Activated naive CD4-positive, alpha-beta T cell treated with anti-CD3 and anti-CD28 coated beads, Interleukin-2, amount 50 U/mL, for 24 hours (primary cell): ENCODE measurements at regions not wholly inside any gene's neighbourhood (a gene's known extent, or its start where the extent isn't known, plus 50 kb on each side); places are given as distances from the start of the nearest gene placed in this dataset.

Source experiments
- H3K27ac Mint-ChIP-seq: one replicate; pipeline ENCODE4 v1.8.0; 2021; ENCODE audit warnings: mild to moderate bottlenecking, mixed read lengths
- H3K27me3 Mint-ChIP-seq: one replicate; pipeline ENCODE4 v1.8.0; 2021; ENCODE audit warnings: mixed read lengths
- H3K36me3 Mint-ChIP-seq: one replicate; pipeline ENCODE4 v1.8.0; 2021; ENCODE audit warnings: mixed read lengths
- H3K4me1 Mint-ChIP-seq: one replicate; pipeline ENCODE4 v1.8.0; 2021; ENCODE audit warnings: mixed read lengths
- H3K4me3 Mint-ChIP-seq: one replicate; pipeline ENCODE4 v1.8.0; 2021; ENCODE audit warnings: mild to moderate bottlenecking, mixed read lengths
- H3K9me3 Mint-ChIP-seq: one replicate; pipeline ENCODE4 v1.8.0; 2021; ENCODE audit warnings: mixed read lengths

DNA sequence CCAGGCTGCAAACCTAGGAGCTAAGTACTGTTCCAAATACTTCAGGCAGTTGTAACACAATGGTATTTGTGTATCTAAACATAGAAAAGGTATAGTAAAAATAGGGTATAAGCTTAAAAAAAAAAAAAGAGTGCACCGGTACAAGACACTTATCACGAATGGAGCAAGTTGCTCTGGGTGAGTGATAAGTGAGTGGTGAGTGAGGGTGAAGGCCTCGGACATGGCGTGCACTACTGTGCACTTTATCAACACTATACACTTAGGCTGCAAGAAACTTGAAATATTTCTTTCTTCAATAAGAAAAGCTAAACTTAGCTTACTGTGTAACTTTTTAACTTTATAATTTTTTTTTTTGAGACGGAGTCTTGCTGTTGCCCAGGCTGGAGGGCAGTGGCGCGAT is 159.5 kb upstream of the PDE10A start:
- H3K9me3 Mint-ChIP-seq = no peaks in the 10 kb centered on the region
- H3K27me3 Mint-ChIP-seq = peaks cover 24% of the 10 kb centered on the region
- no peak overlapping the region for H3K27ac Mint-ChIP-seq
- no peaks in the 10 kb centered on the region for H3K4me1 Mint-ChIP-seq
- no peaks in the 10 kb centered on the region for H3K36me3 Mint-ChIP-seq
- no peak overlapping the region for H3K4me3 Mint-ChIP-seq

DNA sequence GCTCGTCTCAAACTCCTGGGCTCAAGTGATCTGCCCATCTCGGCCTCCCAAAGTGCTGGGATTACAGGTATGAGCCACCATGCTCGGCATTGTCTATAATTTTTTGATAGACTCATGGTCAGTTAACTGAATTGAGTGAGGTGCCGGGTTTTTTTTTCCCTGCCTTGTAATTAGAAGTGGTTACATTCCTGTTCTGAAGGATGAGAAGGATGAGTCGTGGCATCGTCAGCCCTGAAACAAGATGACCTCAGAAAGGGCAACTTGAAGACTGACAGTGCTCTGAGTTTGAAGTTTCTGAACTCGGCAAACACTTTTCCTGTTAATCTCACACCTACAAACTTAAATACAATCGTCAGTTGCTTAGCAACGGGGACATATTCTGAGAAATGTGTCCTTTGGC is 158.7 kb upstream of the PDE10A start:
- H3K9me3 Mint-ChIP-seq = no peaks in the 10 kb centered on the region
- H3K27me3 Mint-ChIP-seq = peaks cover 23% of the 10 kb centered on the region
- H3K4me1 Mint-ChIP-seq = no peaks in the 10 kb centered on the region
- no peaks in the 10 kb centered on the region for H3K36me3 Mint-ChIP-seq
- H3K27ac Mint-ChIP-seq = no peak overlapping the region
- H3K4me3 Mint-ChIP-seq = no peak overlapping the region

DNA sequence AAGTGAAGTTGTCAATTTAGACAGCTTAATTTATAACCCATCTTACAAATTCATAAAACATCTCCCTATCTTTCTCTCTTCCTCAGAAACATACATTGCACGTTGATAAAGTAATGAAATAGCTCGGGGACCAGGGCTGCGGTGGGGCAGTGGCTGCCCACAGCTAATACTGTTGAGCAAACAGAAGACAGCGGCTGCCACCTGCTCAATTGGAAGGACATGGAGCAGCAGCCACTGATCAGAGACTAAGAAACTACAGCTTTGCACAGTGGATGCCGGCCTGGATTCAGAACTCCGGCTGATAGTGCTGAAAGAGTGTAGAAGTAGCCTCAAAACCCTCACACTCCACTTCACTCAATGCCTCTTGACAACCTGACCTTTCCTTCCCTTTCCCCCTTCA is 157.9 kb upstream of the PDE10A start:
- Mint-ChIP-seq H3K36me3 (no peaks in the 10 kb centered on the region), H3K9me3 (no peaks in the 10 kb centered on the region), H3K4me1 (no peaks in the 10 kb centered on the region), H3K27ac (no peak overlapping the region), H3K27me3 (peaks cover 31% of the 10 kb centered on the region), H3K4me3 (no peak overlapping the region)

DNA sequence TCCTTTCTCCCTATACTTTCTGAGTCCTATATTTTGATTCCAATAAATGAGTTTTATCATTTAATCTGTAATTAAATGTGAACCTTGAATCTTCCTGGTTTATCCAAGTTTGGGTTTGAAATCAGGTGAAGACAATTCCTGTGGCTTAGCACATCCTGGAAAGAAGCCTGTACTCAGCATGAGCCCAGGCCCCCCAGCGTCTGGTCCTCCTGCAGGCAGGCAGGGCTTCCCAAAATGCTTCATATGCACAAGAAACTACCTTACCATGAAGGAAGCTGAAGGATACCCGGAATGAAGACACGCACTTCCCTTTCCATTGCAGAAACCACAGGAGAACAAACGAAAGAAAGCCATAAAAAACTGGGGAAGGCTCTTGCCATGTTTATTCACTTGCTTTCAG is 157.4 kb upstream of the PDE10A start:
- Mint-ChIP-seq H3K27ac (no peak overlapping the region), H3K27me3 (peaks cover 31% of the 10 kb centered on the region), H3K9me3 (no peaks in the 10 kb centered on the region), H3K4me3 (no peak overlapping the region), H3K4me1 (no peaks in the 10 kb centered on the region), H3K36me3 (no peaks in the 10 kb centered on the region)

DNA sequence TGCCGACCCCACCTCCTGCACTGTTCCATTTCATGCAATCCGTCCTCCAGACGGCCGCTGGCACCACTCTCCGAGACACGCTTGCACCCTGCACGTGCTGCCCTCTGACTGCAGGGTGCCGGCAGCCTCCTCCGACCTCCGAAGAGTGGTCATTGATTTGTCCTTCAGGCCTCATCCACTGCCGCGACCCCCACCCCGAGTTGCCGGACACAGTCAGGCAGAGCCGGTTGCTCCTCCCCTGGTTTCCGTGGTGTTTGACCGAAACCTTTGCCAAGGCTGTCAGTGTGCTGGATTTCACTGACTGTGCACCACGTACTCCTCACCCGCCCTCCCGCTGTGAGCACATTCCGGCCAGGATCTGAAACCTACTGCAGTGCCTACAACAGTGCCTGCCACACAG is 156.4 kb upstream of the PDE10A start:
- Mint-ChIP-seq H3K27ac (no peak overlapping the region), H3K36me3 (no peaks in the 10 kb centered on the region), H3K27me3 (peaks cover 31% of the 10 kb centered on the region), H3K4me1 (no peaks in the 10 kb centered on the region), H3K9me3 (no peaks in the 10 kb centered on the region), H3K4me3 (no peak overlapping the region)

DNA sequence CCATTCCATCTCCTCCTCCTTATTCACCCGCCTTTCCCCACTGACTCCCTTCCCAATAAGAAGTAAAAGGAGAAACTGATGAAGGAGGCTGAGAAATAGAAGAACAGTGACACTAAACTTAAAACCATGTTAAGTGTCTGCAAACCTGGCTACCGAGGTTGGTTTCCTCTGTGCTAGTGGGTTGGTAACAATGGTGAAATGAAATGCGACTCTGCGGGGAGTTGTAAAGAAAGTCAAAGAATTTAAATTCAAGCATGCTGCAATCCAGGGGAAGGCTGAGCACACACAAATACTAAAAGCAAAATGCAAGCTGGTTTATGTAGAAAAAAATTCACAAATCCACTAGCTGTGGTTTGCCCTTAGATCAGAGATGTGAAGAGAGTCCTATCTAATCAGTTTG is 155.2 kb upstream of the PDE10A start:
- peaks cover 37% of the 10 kb centered on the region for H3K27me3 Mint-ChIP-seq
- H3K27ac Mint-ChIP-seq = no peak overlapping the region
- no peak overlapping the region for H3K4me3 Mint-ChIP-seq
- H3K4me1 Mint-ChIP-seq = no peaks in the 10 kb centered on the region
- H3K36me3 Mint-ChIP-seq = no peaks in the 10 kb centered on the region
- no peaks in the 10 kb centered on the region for H3K9me3 Mint-ChIP-seq

DNA sequence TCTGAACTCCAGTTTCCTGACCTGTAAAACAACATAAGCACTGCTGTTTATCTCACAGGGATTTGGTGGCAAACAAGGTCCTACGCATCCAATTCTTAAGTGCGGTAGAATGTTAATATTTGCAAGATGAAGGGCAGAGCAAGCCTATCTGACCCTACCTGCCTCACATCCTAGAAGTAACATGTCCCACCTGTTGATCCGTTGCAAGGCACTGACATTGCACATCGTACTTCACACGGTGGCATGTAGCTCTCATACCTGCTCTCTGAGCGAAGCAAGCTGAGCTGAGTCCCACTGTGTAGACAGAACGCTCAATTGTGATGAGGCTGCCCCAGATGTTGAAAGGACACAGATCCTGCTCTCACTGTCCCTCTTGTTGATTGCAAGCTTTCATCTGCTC is 154.7 kb upstream of the PDE10A start:
- H3K4me1 Mint-ChIP-seq = no peaks in the 10 kb centered on the region
- no peak overlapping the region for H3K27ac Mint-ChIP-seq
- H3K9me3 Mint-ChIP-seq = no peaks in the 10 kb centered on the region
- H3K27me3 Mint-ChIP-seq = peaks cover 37% of the 10 kb centered on the region
- H3K4me3 Mint-ChIP-seq = no peak overlapping the region
- no peaks in the 10 kb centered on the region for H3K36me3 Mint-ChIP-seq

DNA sequence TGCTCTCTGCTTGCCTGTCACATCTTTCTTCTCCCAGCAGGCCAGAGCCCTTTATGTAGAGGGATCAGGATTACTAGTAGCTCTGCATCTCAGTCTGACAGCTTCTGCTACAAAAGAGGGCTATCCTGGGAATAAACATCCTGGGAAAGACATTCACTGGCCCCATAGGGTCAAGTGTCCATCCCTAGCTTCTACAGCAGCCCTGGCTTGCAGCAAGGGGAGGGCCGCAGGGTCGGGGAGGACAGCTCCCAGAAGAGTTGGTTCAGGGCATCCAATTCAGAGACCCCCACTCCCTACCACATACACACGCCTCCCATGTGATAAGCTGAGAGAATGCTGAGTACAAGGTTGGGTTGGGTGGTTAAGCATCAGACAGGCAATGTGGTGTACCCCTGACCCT is 154.1 kb upstream of the PDE10A start:
- H3K9me3 Mint-ChIP-seq = no peaks in the 10 kb centered on the region

DNA sequence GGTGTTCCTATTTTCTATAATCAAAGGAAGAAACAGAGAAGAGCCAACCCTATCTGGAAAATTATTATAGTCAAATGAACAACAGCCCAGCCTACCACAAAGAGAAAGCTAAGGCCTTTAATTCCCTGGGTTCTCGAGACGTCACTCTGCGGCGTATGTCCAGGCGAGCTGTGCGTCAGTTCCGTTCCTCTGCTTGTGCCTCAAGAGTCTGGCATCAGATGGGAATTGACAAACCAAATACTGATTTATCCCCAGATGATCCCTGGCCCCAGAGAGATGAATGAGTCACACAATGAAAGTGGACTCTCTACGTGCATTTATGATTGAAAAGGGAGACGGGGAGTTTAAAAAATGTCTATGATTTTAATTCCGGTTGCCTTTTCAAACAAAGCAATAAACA is 151.6 kb upstream of the PDE10A start:
- Mint-ChIP-seq H3K9me3 (peaks cover 6% of the 10 kb centered on the region), H3K4me3 (no peak overlapping the region), H3K4me1 (no peaks in the 10 kb centered on the region), H3K27me3 (peaks cover 29% of the 10 kb centered on the region), H3K27ac (no peak overlapping the region), H3K36me3 (no peaks in the 10 kb centered on the region)

More for the DNA sequence above, 154.1 kb upstream of the PDE10A start:
- H3K36me3 Mint-ChIP-seq = no peaks in the 10 kb centered on the region
- H3K4me1 Mint-ChIP-seq = no peaks in the 10 kb centered on the region
- no peak overlapping the region for H3K4me3 Mint-ChIP-seq
- no peak overlapping the region for H3K27ac Mint-ChIP-seq
- peaks cover 37% of the 10 kb centered on the region for H3K27me3 Mint-ChIP-seq

DNA sequence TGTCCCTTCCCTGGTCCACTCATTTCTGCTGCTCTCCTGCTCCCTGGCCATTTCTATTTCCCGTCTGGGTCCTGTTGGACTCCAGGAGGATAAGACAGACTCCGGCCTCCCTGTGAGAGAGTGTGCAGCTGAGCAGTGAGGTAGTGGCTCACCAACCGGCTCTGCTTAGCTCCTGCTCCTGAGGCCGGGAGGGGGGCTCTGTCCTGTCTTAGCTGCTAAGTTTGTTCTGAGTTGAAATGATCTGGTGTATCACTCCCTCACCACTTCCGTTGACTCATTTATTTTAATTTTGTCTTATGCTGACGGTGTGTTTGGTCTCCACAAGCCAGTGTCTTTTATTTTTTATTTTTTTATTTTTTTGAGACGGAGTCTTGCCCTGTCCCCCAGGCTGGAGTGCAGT is 148.5 kb upstream of the PDE10A start:
- no peaks in the 10 kb centered on the region for H3K4me1 Mint-ChIP-seq
- H3K27ac Mint-ChIP-seq = no peak overlapping the region
- peaks cover 16% of the 10 kb centered on the region for H3K27me3 Mint-ChIP-seq
- peaks cover 10% of the 10 kb centered on the region for H3K9me3 Mint-ChIP-seq
- no peaks in the 10 kb centered on the region for H3K36me3 Mint-ChIP-seq
- no peak overlapping the region for H3K4me3 Mint-ChIP-seq

DNA sequence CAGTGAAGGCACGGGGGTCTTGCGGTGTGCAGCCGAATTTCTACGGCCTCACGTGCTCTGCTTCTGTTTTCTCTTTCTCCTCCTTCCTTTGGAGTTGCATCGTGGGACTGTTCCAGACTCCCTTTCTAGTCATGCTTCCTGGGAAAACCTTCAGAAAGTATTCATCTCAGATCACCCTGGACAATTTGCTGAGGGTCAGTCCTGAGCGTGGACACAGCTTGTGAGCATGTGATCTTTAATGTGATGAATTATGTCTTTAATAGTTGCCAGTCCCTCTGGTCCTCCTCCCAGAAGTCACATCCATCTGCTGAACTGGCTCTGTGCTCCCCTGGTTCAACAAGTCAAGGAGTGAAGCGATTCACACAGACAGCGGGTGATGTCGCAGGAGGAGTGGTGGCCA is 145.0 kb upstream of the PDE10A start:
- peaks cover 14% of the 10 kb centered on the region for H3K9me3 Mint-ChIP-seq
- H3K4me3 Mint-ChIP-seq = no peak overlapping the region
- H3K4me1 Mint-ChIP-seq = no peaks in the 10 kb centered on the region
- no peak overlapping the region for H3K27ac Mint-ChIP-seq
- H3K27me3 Mint-ChIP-seq = peaks cover 24% of the 10 kb centered on the region
- no peaks in the 10 kb centered on the region for H3K36me3 Mint-ChIP-seq

DNA sequence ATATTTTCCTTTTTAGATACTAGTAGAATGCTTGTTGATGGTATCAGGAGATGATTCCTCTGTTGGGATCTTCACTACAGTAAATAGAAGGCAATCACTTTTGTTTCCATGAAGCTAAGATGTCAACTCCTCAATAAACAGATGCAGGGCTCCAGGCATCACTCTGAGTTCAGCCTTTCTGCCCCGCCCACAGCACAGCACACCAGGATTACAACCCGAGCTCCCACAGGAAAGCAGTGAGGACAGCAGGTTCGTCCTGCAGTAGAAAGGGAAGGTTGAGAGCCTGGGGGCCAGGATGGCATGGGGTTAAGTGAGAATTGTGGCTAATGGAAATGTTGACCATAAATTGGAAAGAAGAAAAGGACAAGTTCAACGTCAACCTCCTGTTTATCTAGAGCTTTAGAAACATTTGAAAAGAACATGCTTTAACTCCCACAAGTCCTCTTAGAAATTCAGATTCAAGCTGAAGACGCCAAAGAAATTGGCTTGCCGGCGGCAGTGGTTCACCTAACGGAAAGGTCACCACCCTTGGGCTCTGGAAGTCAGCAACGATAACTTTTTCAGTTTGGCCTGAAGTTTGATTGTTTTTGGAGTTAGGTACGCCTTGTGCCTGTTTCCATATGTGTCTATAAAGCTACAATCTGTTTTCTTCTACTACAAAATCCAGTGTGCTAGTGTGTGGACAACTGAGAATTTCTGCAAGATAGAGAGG is 144.4 kb upstream of the PDE10A start:
- H3K27me3 Mint-ChIP-seq = peaks cover 26% of the 10 kb centered on the region
- H3K36me3 Mint-ChIP-seq = no peaks in the 10 kb centered on the region
- H3K4me3 Mint-ChIP-seq = no peak overlapping the region
- no peaks in the 10 kb centered on the region for H3K4me1 Mint-ChIP-seq
- peaks cover 14% of the 10 kb centered on the region for H3K9me3 Mint-ChIP-seq
- H3K27ac Mint-ChIP-seq = no peak overlapping the region

DNA sequence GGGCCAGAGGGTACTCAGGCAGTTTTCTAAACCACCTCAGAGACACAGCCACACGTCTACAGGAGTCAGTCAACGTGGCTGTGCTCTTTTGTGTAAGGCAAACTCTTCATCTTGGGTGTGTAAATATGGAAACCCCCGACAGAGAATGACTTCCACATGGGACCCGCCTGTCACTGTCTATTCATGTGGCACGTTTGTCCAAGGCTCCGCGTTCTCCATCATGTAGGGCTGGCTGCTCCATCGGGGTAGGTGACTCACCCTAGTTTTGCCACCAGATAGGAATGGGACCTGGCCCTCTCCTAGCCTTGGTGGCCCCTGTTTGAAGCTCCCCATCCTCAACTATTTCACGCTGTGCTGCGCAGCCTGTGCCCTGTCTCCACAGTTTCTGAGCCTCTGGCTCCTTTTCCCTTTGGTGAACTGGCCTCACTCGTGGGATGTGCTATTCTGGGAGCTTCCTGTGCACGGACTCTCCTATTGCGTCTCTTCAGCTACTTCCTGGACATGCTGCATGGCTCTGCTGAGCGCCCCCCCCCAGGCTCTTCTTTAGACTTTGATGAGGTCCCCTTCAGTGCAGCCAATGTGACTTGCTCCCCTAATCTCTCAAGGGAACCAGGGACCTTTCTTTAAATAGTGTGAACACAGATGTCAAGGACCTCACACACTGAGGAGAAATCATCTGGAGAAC is 143.2 kb upstream of the PDE10A start:
- Mint-ChIP-seq H3K27ac (no peak overlapping the region), H3K4me3 (no peak overlapping the region), H3K27me3 (peaks cover 25% of the 10 kb centered on the region), H3K36me3 (no peaks in the 10 kb centered on the region), H3K4me1 (no peaks in the 10 kb centered on the region), H3K9me3 (peaks cover 14% of the 10 kb centered on the region)

DNA sequence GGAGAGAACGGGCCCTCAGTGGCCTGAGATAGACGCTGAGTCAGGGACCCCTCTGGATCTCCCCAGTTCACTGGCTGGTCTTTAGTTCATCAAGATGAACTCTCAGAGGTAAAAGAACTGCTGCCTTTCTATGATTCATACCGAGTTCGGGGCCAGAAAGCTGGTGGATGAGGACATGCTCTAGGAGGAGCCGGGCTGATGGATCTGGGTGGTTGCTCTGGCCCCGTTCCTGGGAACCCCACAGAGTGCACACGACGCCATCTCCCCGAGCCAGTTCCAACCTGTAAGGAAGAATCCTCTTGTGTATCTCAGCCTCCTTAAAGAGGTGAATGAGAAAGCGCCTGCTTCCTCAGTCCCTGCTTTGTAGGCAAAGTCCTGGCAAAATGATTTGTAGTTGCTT is 142.6 kb upstream of the PDE10A start:
- H3K9me3 Mint-ChIP-seq = peaks cover 13% of the 10 kb centered on the region
- no peaks in the 10 kb centered on the region for H3K4me1 Mint-ChIP-seq
- peaks cover 27% of the 10 kb centered on the region for H3K27me3 Mint-ChIP-seq
- H3K27ac Mint-ChIP-seq = no peak overlapping the region
- H3K36me3 Mint-ChIP-seq = no peaks in the 10 kb centered on the region
- H3K4me3 Mint-ChIP-seq = no peak overlapping the region

DNA sequence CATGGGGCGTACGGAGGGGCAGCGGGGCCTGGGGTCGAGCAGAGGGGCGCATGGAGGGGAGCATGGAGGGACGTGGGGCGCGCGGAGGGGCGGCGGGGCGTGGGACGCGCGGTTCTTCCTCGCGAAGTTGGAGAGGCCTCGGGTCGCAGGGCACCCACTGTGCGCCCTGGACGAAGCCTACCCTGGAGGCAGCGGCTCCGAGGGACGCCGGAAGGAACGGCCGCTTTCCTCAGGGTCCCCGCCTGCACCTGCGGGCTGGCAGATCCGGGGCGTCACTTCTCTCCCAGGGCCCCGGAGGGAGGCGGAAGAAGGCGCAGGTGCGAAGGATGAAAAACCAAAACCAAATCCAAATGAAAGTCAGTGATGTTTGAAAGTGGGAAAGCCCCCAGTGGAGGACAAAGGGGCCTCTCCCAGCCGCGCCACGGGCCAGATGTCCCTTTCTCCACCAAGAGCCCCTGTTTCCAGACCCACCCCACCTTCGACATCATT is 142.1 kb upstream of the PDE10A start:
- Mint-ChIP-seq H3K4me3 (no peak overlapping the region), H3K4me1 (no peaks in the 10 kb centered on the region), H3K9me3 (peaks cover 8% of the 10 kb centered on the region), H3K27me3 (peaks cover 28% of the 10 kb centered on the region), H3K27ac (no peak overlapping the region), H3K36me3 (no peaks in the 10 kb centered on the region)

DNA sequence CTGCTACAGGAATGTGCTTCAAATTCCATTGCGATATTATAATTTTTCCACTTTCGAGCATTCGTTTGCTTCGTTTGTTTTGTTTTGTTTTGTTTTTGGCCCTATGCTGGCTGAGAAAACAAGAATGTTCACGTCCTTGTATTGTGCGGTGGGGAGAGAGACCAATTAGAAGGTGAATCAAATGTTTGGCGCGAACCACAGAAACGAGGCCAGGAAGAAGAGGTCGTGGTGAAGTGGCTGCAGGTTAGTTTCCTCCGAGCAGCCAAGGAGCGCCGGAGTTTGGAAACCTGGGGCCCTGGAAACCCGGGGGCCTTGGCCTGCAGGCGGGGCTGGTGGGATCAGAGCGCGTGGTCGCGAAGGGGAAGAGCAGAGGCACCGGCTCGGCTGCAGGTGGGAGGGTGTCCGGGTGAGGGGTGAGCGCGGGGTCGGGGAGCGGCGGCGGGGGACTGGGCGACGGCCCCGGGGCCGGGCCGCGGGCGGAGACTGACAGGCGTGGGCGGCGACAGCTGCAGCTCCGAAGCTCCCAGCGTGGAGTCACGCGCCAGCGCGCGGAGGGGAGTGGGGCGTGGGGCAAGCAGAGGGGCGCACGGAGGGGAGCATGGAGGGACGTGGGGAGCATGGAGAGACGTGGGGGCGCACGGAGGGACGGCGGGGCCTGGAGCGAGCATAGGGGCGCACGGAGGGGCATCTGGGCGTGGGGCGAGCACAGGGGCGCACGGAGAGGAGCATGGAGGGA is 141.5 kb upstream of the PDE10A start:
- peaks cover 29% of the 10 kb centered on the region for H3K27me3 Mint-ChIP-seq

More for the DNA sequence above, 141.5 kb upstream of the PDE10A start:
- Mint-ChIP-seq H3K4me1 (no peaks in the 10 kb centered on the region), H3K36me3 (no peaks in the 10 kb centered on the region), H3K4me3 (no peak overlapping the region), H3K9me3 (peaks cover 7% of the 10 kb centered on the region), H3K27ac (no peak overlapping the region)
